ENCODE measurements at regions not wholly inside any gene's neighbourhood (a gene's known extent, or its start where the extent isn't known, plus 50 kb on each side); places are given as distances from the start of the nearest gene placed in this dataset.

DNA sequence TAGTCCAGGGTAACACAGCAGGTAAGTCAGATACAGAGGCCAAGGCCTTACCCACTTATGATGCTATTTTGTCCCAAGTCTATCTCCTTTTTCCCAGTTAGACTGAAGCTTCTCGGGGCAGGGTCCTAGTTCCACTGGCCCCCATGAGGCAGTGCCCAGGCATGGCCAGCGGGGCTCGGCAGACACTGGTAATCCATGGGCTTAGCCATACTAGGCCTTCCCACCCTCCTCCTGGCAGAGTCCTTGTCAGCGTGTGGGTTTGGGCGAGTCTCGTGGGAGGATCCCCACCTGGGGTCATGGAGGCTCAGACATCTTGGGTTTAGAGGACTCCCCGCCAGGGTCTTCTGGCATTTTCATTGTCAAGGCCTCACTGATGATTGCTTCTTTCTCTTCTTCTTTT is 84.7 kb upstream of the BRD7 start:
- no peak overlapping the region for H3K4me2 ChIP-seq (ENCODE audit: insufficient read depth, low read length)
- dilution Hi-C loops (cut with MboI; ENCODE audit: extremely low pct_ligation_motif_present, low sequenced_read_pairs), result no loop called here
- no peaks in the 10 kb centered on the region for H3K36me3 ChIP-seq (ENCODE audit: control insufficient read depth in 2 of 2, extremely low read depth in 1 of 2, insufficient read depth in 2 of 2, low read length in 2 of 2)
- H3K79me2 ChIP-seq (ENCODE audit: control insufficient read depth, insufficient read depth, low read length), result no peaks in the 10 kb centered on the region
- DNase-seq (ENCODE audit: low read depth, low spot score) (no peak), FAIRE-seq (no peak)
- no peak overlapping the region for H3K27ac ChIP-seq (ENCODE audit: insufficient read depth, low read depth, low read length)
- no peak for TF ChIP-seq MAX (IDR thresholded peaks at IDR 0.05; ENCODE audit: insufficient read depth, insufficient read length)
- TF ChIP-seq POLR2A (IDR thresholded peaks at IDR 0.05; ENCODE audit: low read depth, low read length), result no peak
- no peak for TF ChIP-seq FOS (IDR thresholded peaks at IDR 0.05; ENCODE audit: borderline replicate concordance, insufficient read depth, low read length)
- TF ChIP-seq POLR2AphosphoS5 (IDR thresholded peaks at IDR 0.05; ENCODE audit: insufficient read depth, low read depth, low read length), result no peak
- no peak for TF ChIP-seq JUN (IDR thresholded peaks at IDR 0.05; ENCODE audit: borderline replicate concordance, insufficient read depth, insufficient read length, low read depth)
- no peak for TF ChIP-seq EZH2 (IDR thresholded peaks at IDR 0.05; ENCODE audit: borderline replicate concordance, low read depth, low read length, severe bottlenecking)
- TF ChIP-seq CTCF (IDR thresholded peaks at IDR 0.05; ENCODE audit: extremely low read depth in 1 of 2, insufficient read depth in 1 of 2, low read depth in 1 of 2, low read length in 2 of 2), result no peak
- TF ChIP-seq MYC (IDR thresholded peaks at IDR 0.05; ENCODE audit: low read depth, low read length), result no peak
- TF ChIP-seq GATA2 (IDR thresholded peaks at IDR 0.05; ENCODE audit: insufficient read depth, insufficient read length, low read depth, low read length), result no peak
- H4K20me1 ChIP-seq (replicated peaks; ENCODE audit: control insufficient read depth, extremely low read depth, insufficient read depth, low read length), result no peaks in the 10 kb centered on the region
- H3K9ac ChIP-seq (replicated peaks; ENCODE audit: extremely low read depth, insufficient read depth, low read length), result no peak overlapping the region
- H3K4me1 ChIP-seq (ENCODE audit: control insufficient read depth, extremely low read depth, insufficient read depth, low read length), result no peaks in the 10 kb centered on the region
- H3K9me1 ChIP-seq (replicated peaks; ENCODE audit: control insufficient read depth, extremely low read depth, insufficient read depth, low read length), result no peaks in the 10 kb centered on the region
- intact Hi-C loops (cut with micrococcal nuclease), result no loop called here
- ChIA-PET POLR2A (no interaction called here), CTCF (no interaction called here)
- no peak overlapping the region for H3K4me3 ChIP-seq (replicated peaks in 1 of 3; ENCODE audit: insufficient read depth in 1 of 3, low read depth in 1 of 3, low read length in 3 of 3)
- no peak overlapping the region for H2AFZ ChIP-seq (ENCODE audit: low read depth, low read length)
- H3K9me3 ChIP-seq (replicated peaks; ENCODE audit: control insufficient read depth, insufficient read depth, low read length), result no peaks in the 10 kb centered on the region
- BruUV-seq (replicated peaks), result no TSS peak
- H3K27me3 ChIP-seq (ENCODE audit: control insufficient read depth in 2 of 2, insufficient read depth in 2 of 2, low read length in 2 of 2), result no peaks in the 10 kb centered on the region
